Spleen (tissue), 7 donors: ENCODE measurements at regions not wholly inside any gene's neighbourhood (a gene's known extent, or its start where the extent isn't known, plus 50 kb on each side); places are given as distances from the start of the nearest gene placed in this dataset.

Source experiments
- CTCF ChIP-seq, 11 experiments: fragments of 200-600 bp in 7 of 11; fragments of 450-650 bp in 4 of 11; sonication (generic) in 4 of 11; IDR thresholded peaks in 8 of 11; conservative IDR thresholded peaks in 3 of 11; 1 replicate in 7 of 11; 2 replicates in 4 of 11; pipeline versions ENCODE4 v1.4.0 to v1.8.0; 2016 to 2021; ENCODE audit warnings: antibody characterized with exemption in 11 of 11, inconsistent platforms in 4 of 11, mild to moderate bottlenecking in 1 of 11
- POLR2A ChIP-seq, 3 donors: fragments of 450-650 bp; IDR thresholded peaks; one replicate each; pipeline ENCODE4 v1.5.1; 2017; ENCODE audit warnings: antibody characterized with exemption in 3 of 3, mild to moderate bottlenecking in 1 of 3
- POLR2AphosphoS5 ChIP-seq, 3 donors: sonication (generic); formaldehyde crosslinking; IDR thresholded peaks; one replicate each; pipeline ENCODE4 v1.5.1; 2017; ENCODE audit warnings: antibody characterized with exemption in 3 of 3
- donor health status: DM: no; HTN: no; CAD: no; lungs with moderate emphysema.
- donor health status: DM: no; HTN: no; CAD: no.
- donor health status: DM: no; HTN: no; CAD: no.

DNA sequence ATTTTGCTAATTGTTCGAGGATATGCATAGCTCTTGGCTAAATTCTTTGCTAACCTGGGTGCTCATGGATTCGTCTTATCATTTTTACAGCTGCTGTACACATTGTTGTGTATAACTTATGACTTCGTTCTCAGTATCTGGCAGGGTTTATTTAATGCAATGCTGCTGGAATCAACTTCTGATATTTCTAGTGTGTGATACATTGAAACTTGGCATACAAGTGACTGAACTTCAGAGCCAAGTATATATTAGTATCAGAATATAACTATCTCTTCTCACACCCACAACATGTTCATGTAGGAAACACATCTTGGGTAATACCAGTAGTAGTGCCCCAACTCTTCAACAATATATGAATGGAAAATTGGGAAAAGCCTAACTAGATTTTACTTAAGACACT, 764.2 kb downstream of the TENT5A start:
- TF ChIP-seq CTCF (IDR thresholded peaks at IDR 0.05 in 8 of 11, conservative IDR thresholded peaks at IDR 0.05 in 3 of 11) (no peak), POLR2A (IDR thresholded peaks at IDR 0.05) (no peak), POLR2AphosphoS5 (IDR thresholded peaks at IDR 0.05) (no peak)
